Adrenal gland (tissue), 5 donors: ENCODE measurements at regions not wholly inside any gene's neighbourhood (a gene's known extent, or its start where the extent isn't known, plus 50 kb on each side); places are given as distances from the start of the nearest gene placed in this dataset.

ENCODE experiments used
- CTCF ChIP-seq, 6 experiments: fragments of 450-650 bp in 4 of 6; fragments of 200-600 bp in 2 of 6; sonication (generic) in 1 of 6; IDR thresholded peaks; 1 replicate in 5 of 6; 2 replicates in 1 of 6; pipeline versions ENCODE4 v1.5.1 to v1.8.0; 2016 to 2021; ENCODE audit warnings: antibody characterized with exemption in 6 of 6, mild to moderate bottlenecking in 2 of 6, moderate library complexity in 1 of 6
- POLR2A ChIP-seq, 2 donors: fragments of 450-650 bp; IDR thresholded peaks; one replicate each; pipeline ENCODE4 v1.6.1; 2017; ENCODE audit warnings: antibody characterized with exemption in 2 of 2, mild to moderate bottlenecking in 2 of 2, moderate library complexity in 1 of 2
- donor health status: DM: no; HTN: no; CAD: no.

GRCh38 chr2:61718965-61719364 lies 134.9 kb downstream of the FAM161A start:
- TF ChIP-seq POLR2A (IDR thresholded peaks at IDR 0.05) (no peak), CTCF (IDR thresholded peaks at IDR 0.05) (no peak)
